ENCODE measurements at regions not wholly inside any gene's neighbourhood (a gene's known extent, or its start where the extent isn't known, plus 50 kb on each side); places are given as distances from the start of the nearest gene placed in this dataset.

DNA sequence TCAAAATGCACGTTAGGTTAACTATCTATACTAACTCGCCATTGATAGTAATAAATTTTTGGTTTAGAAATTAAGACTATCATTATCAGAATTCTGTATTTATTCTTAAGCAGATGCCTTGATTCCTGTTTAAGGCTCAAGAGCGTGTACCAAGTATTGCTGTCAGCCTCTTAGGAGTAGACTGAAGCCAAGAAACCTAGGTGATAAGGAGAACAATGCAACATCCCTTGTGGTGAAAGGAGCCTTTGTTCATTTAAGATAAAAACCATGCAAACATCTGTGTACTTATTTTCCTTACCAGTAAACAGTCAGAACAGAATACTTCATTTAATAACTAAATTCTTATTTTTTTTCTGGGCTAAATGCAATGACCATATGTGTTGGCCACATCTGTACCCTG lies 109.4 kb upstream of the NOVA1 start:
- H3K4me2 ChIP-seq (ENCODE audit: insufficient read depth, low read length): no peak overlapping the region

DNA sequence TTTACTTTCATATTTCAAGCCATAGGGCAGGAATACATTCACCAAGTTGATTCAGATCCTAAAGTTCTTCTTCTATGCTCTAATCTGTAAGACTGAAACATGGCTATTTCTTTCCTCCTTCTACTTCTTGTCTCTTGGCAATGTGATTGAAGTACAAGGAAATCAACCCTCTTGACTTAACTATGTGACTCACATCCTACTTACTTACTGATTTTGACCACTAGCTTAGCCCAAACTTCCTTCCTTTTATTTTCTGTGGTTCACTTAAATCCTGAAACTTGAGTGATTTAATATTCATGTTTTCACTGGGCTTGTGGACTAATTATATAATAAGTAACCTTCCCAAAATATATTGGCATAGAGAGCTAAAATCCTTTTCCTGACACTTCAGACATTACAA lies 111.2 kb upstream of the NOVA1 start:
- Histone ChIP-seq H3K79me2 (ENCODE audit: insufficient read depth, low read length) (no peaks in the 10 kb centered on the region), H4K20me1 (ENCODE audit: insufficient read depth, low read length) (no peaks in the 10 kb centered on the region), H3K4me2 (ENCODE audit: insufficient read depth, low read length) (no peak overlapping the region), H3K27me3 (ENCODE audit: insufficient read depth, low read length) (no peaks in the 10 kb centered on the region), H3K9me3 (ENCODE audit: low read depth, low read length) (no peaks in the 10 kb centered on the region), H3K4me1 (ENCODE audit: insufficient read depth, low read length) (no peaks in the 10 kb centered on the region), H3K4me3 (ENCODE audit: insufficient read depth, low read length) (no peak overlapping the region), H3K27ac (ENCODE audit: low read depth, low read length) (no peak overlapping the region), H3K36me3 (ENCODE audit: insufficient read depth, low read length) (no peaks in the 10 kb centered on the region), H2AFZ (ENCODE audit: low read length) (no peak overlapping the region)
- TF ChIP-seq, protein P1, sequence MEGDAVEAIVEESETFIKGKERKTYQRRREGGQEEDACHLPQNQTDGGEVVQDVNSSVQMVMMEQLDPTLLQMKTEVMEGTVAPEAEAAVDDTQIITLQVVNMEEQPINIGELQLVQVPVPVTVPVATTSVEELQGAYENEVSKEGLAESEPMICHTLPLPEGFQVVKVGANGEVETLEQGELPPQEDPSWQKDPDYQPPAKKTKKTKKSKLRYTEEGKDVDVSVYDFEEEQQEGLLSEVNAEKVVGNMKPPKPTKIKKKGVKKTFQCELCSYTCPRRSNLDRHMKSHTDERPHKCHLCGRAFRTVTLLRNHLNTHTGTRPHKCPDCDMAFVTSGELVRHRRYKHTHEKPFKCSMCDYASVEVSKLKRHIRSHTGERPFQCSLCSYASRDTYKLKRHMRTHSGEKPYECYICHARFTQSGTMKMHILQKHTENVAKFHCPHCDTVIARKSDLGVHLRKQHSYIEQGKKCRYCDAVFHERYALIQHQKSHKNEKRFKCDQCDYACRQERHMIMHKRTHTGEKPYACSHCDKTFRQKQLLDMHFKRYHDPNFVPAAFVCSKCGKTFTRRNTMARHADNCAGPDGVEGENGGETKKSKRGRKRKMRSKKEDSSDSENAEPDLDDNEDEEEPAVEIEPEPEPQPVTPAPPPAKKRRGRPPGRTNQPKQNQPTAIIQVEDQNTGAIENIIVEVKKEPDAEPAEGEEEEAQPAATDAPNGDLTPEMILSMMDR (IDR thresholded peaks at IDR 0.05; ENCODE audit: extremely low read depth, low read depth, low read length): no peak
- peak; percentile 18 for DNase-seq (ENCODE audit: insufficient read length, low spot score, missing footprints)

More for the DNA sequence above, 109.4 kb upstream of the NOVA1 start:
- DNase-seq (ENCODE audit: insufficient read length, low spot score, missing footprints): no peak
- no peaks in the 10 kb centered on the region for H3K9me3 ChIP-seq (ENCODE audit: low read depth, low read length)
- TF ChIP-seq, protein P1 (IDR thresholded peaks at IDR 0.05; ENCODE audit: extremely low read depth, low read depth, low read length): no peak
- no peaks in the 10 kb centered on the region for H3K79me2 ChIP-seq (ENCODE audit: insufficient read depth, low read length)
- no peak overlapping the region for H3K4me3 ChIP-seq (ENCODE audit: insufficient read depth, low read length)
- no peaks in the 10 kb centered on the region for H3K36me3 ChIP-seq (ENCODE audit: insufficient read depth, low read length)
- no peaks in the 10 kb centered on the region for H3K27me3 ChIP-seq (ENCODE audit: insufficient read depth, low read length)
- H2AFZ ChIP-seq (ENCODE audit: low read length): no peak overlapping the region
- no peaks in the 10 kb centered on the region for H4K20me1 ChIP-seq (ENCODE audit: insufficient read depth, low read length)
- H3K4me1 ChIP-seq (ENCODE audit: insufficient read depth, low read length): no peaks in the 10 kb centered on the region
- H3K27ac ChIP-seq (ENCODE audit: low read depth, low read length): no peak overlapping the region

DNA sequence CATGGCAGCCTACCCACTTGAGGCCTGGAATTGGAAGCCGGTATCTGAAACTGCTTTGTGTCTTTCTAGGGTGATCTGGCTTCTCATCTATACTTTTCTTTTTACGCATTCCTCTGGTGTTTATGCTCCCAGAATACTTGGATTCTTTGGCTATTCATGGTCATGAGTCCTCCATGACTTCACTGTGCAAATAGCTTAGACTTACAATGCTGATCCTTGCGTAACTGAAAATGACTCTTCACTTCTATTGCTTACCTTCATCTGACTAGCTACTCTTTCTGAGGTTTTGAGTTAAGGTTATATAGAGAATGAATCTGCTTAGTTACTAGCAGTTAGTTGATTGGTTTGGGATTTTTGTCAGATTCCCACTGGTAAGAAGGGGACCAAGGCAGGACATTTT lies 121.7 kb upstream of the NOVA1 start:
- Histone ChIP-seq H3K27me3 (ENCODE audit: insufficient read depth, low read length) (no peaks in the 10 kb centered on the region), H3K9me3 (ENCODE audit: low read depth, low read length) (peaks cover 2% of the 10 kb centered on the region), H3K4me3 (ENCODE audit: insufficient read depth, low read length) (no peak overlapping the region), H3K79me2 (ENCODE audit: insufficient read depth, low read length) (no peaks in the 10 kb centered on the region), H4K20me1 (ENCODE audit: insufficient read depth, low read length) (no peaks in the 10 kb centered on the region), H2AFZ (ENCODE audit: low read length) (no peak overlapping the region), H3K27ac (ENCODE audit: low read depth, low read length) (no peak overlapping the region), H3K36me3 (ENCODE audit: insufficient read depth, low read length) (no peaks in the 10 kb centered on the region), H3K4me2 (ENCODE audit: insufficient read depth, low read length) (no peak overlapping the region), H3K4me1 (ENCODE audit: insufficient read depth, low read length) (no peaks in the 10 kb centered on the region)
- TF ChIP-seq, protein P1 (IDR thresholded peaks at IDR 0.05; ENCODE audit: extremely low read depth, low read depth, low read length): no peak
- no peak for DNase-seq (ENCODE audit: insufficient read length, low spot score, missing footprints)

DNA sequence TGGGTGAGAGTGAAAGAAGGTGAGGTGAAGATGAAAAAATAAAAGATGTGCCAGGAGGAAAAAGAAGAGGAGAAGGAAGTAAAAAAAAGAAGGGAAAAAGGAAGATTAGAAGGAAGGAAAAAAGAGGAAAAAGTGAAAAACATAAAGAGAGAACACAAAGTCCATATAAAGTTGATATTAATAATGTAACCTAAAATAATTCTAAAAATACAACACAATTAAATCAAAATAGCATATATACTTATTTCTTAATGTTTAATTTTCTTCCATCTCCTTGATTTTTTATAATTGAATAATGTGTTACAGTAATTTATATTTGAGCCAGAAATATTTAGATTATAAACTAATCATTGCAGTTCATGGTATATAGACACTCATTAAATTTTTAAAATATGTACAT lies 124.4 kb upstream of the NOVA1 start:
- TF ChIP-seq, protein P1 (IDR thresholded peaks at IDR 0.05; ENCODE audit: extremely low read depth, low read depth, low read length): no peak
- Histone ChIP-seq H3K79me2 (ENCODE audit: insufficient read depth, low read length) (no peaks in the 10 kb centered on the region), H3K4me3 (ENCODE audit: insufficient read depth, low read length) (no peak overlapping the region), H3K9me3 (ENCODE audit: low read depth, low read length) (peaks cover 2% of the 10 kb centered on the region), H3K27ac (ENCODE audit: low read depth, low read length) (no peak overlapping the region), H2AFZ (ENCODE audit: low read length) (no peak overlapping the region), H4K20me1 (ENCODE audit: insufficient read depth, low read length) (no peaks in the 10 kb centered on the region), H3K4me2 (ENCODE audit: insufficient read depth, low read length) (no peak overlapping the region), H3K27me3 (ENCODE audit: insufficient read depth, low read length) (no peaks in the 10 kb centered on the region), H3K4me1 (ENCODE audit: insufficient read depth, low read length) (no peaks in the 10 kb centered on the region), H3K36me3 (ENCODE audit: insufficient read depth, low read length) (no peaks in the 10 kb centered on the region)
- DNase-seq (ENCODE audit: insufficient read length, low spot score, missing footprints): no peak
